ENCODE measurements at regions not wholly inside any gene's neighbourhood (a gene's known extent, or its start where the extent isn't known, plus 50 kb on each side); places are given as distances from the start of the nearest gene placed in this dataset.

DNA sequence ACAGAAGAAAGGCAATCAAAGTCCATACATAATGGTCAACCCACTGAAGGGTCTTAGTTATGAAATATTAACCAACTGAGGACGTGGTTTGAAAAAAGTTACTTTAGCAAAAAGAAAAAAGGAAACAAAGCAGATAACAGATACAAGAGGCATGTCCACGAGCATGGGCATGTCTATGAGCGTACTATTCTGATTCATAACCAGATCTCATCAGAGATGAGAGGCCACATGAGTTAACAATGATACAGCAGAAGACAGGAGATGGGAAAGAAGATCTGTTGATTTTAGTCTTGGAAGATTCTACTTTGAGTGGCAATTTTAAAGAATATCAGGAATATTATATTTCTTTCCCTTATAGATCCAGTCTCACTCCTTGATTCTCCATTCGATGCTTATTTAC, 262.9 kb upstream of the SLITRK3 start:
- TF ChIP-seq, protein P1, sequence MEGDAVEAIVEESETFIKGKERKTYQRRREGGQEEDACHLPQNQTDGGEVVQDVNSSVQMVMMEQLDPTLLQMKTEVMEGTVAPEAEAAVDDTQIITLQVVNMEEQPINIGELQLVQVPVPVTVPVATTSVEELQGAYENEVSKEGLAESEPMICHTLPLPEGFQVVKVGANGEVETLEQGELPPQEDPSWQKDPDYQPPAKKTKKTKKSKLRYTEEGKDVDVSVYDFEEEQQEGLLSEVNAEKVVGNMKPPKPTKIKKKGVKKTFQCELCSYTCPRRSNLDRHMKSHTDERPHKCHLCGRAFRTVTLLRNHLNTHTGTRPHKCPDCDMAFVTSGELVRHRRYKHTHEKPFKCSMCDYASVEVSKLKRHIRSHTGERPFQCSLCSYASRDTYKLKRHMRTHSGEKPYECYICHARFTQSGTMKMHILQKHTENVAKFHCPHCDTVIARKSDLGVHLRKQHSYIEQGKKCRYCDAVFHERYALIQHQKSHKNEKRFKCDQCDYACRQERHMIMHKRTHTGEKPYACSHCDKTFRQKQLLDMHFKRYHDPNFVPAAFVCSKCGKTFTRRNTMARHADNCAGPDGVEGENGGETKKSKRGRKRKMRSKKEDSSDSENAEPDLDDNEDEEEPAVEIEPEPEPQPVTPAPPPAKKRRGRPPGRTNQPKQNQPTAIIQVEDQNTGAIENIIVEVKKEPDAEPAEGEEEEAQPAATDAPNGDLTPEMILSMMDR (IDR thresholded peaks at IDR 0.05; ENCODE audit: low read depth, low read length) = no peak
- no peak for TF ChIP-seq EZH2phosphoT487 (IDR thresholded peaks at IDR 0.05; ENCODE audit: low read depth)

All from OCI-LY3 (cell line).